ENCODE measurements at regions not wholly inside any gene's neighbourhood (a gene's known extent, or its start where the extent isn't known, plus 50 kb on each side); places are given as distances from the start of the nearest gene placed in this dataset.

- TF ChIP-seq, protein P1, sequence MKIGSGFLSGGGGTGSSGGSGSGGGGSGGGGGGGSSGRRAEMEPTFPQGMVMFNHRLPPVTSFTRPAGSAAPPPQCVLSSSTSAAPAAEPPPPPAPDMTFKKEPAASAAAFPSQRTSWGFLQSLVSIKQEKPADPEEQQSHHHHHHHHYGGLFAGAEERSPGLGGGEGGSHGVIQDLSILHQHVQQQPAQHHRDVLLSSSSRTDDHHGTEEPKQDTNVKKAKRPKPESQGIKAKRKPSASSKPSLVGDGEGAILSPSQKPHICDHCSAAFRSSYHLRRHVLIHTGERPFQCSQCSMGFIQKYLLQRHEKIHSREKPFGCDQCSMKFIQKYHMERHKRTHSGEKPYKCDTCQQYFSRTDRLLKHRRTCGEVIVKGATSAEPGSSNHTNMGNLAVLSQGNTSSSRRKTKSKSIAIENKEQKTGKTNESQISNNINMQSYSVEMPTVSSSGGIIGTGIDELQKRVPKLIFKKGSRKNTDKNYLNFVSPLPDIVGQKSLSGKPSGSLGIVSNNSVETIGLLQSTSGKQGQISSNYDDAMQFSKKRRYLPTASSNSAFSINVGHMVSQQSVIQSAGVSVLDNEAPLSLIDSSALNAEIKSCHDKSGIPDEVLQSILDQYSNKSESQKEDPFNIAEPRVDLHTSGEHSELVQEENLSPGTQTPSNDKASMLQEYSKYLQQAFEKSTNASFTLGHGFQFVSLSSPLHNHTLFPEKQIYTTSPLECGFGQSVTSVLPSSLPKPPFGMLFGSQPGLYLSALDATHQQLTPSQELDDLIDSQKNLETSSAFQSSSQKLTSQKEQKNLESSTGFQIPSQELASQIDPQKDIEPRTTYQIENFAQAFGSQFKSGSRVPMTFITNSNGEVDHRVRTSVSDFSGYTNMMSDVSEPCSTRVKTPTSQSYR (CRISPR knock-in tag; IDR thresholded peaks at IDR 0.05) = no peak
Measured at GRCh38 chr9:118975736-118976135, 393.5 kb downstream of the BRINP1 start (continued).

- ATAC-seq (no peak), DNase-seq (ENCODE audit: low spot score) (no peak)
- ChIA-PET POLR2A (no interaction called here), CTCF (no interaction called here)
- Mint-ChIP-seq H3K27me3 (ENCODE audit: low read depth) (no peaks in the 10 kb centered on the region), H3K4me1 (peaks cover 9% of the 10 kb centered on the region), H3K36me3 (no peaks in the 10 kb centered on the region), H3K27ac (no peak overlapping the region), H3K9me3 (no peaks in the 10 kb centered on the region), H3K4me3 (no peak overlapping the region)
- TF ChIP-seq TEAD4 (CRISPR knock-in tag; IDR thresholded peaks at IDR 0.05) (no peak), AR (CRISPR knock-in tag; IDR thresholded peaks at IDR 0.05) (no peak)
- TF ChIP-seq, protein P2, sequence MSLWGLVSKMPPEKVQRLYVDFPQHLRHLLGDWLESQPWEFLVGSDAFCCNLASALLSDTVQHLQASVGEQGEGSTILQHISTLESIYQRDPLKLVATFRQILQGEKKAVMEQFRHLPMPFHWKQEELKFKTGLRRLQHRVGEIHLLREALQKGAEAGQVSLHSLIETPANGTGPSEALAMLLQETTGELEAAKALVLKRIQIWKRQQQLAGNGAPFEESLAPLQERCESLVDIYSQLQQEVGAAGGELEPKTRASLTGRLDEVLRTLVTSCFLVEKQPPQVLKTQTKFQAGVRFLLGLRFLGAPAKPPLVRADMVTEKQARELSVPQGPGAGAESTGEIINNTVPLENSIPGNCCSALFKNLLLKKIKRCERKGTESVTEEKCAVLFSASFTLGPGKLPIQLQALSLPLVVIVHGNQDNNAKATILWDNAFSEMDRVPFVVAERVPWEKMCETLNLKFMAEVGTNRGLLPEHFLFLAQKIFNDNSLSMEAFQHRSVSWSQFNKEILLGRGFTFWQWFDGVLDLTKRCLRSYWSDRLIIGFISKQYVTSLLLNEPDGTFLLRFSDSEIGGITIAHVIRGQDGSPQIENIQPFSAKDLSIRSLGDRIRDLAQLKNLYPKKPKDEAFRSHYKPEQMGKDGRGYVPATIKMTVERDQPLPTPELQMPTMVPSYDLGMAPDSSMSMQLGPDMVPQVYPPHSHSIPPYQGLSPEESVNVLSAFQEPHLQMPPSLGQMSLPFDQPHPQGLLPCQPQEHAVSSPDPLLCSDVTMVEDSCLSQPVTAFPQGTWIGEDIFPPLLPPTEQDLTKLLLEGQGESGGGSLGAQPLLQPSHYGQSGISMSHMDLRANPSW (CRISPR knock-in tag; conservative IDR thresholded peaks at IDR 0.05; ENCODE audit: low read depth) = no peak
Measured at GRCh38 chr9:118976160-118976559, 393.1 kb downstream of the BRINP1 start.

DNA sequence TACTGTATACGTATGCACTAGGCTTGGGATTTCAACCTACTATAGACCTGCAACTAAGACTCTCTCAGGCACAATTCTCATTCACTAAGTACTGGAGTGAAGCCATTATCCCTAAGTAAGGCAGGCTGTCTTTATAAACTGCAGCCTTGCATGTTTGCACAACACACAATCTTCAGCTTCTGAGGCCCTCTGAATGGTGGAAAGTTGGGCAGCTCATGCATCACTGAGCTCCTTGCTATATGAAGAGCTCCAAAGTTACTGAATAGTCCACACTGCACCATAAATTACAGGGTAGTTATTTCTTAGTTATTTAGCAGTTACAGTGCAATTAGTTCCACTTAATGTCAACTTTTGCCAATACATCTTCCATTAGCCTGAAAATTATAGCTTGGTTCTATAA, 384.6 kb downstream of the BRINP1 start:
- Mint-ChIP-seq H3K36me3 (no peaks in the 10 kb centered on the region), H3K9me3 (no peaks in the 10 kb centered on the region), H3K4me3 (no peak overlapping the region), H3K27me3 (ENCODE audit: low read depth) (no peaks in the 10 kb centered on the region), H3K4me1 (peaks cover 21% of the 10 kb centered on the region), H3K27ac (no peak overlapping the region)
- ATAC-seq (no peak), DNase-seq (ENCODE audit: low spot score) (no peak)
- ChIA-PET CTCF (no interaction called here), POLR2A (no interaction called here)
- TF ChIP-seq GTF2I (CRISPR knock-in tag; conservative IDR thresholded peaks at IDR 0.05) (no peak), ELF4 (CRISPR knock-in tag; IDR thresholded peaks at IDR 0.05; ENCODE audit: low read depth) (no peak)

DNA sequence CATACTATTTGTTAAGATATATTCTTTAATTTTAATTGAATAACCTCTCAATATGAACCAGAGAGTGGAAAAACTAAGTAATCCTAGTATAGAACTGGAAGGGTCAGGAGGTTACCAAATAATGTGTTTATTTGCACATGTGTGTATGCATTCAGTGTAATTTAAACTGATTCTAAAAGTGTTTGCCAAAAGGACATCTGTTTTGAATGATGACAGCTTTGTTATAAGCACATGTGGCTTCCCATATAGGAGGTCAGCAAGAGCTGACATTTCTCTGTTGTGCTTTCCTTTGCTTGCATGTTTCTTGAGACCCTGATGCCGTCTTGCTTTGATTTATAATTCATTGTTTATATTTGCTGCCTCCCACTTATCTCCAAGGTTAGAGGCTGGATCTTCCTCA, 383.4 kb downstream of the BRINP1 start:
- TF ChIP-seq, protein P1 (CRISPR knock-in tag; IDR thresholded peaks at IDR 0.05) = no peak
- TF ChIP-seq TEAD1 (CRISPR knock-in tag; IDR thresholded peaks at IDR 0.05) (no peak), NFATC4 (CRISPR knock-in tag; IDR thresholded peaks at IDR 0.05) (no peak), MYBL2 (CRISPR knock-in tag; IDR thresholded peaks at IDR 0.05) (no peak), ZNF532 (CRISPR knock-in tag; IDR thresholded peaks at IDR 0.05; ENCODE audit: borderline replicate concordance) (no peak), CREB1 (CRISPR knock-in tag; IDR thresholded peaks at IDR 0.05) (no peak)
- no peak overlapping the region for H3K4me3 Mint-ChIP-seq
- peaks cover 17% of the 10 kb centered on the region for H3K4me1 Mint-ChIP-seq
- H3K9me3 Mint-ChIP-seq = no peaks in the 10 kb centered on the region
- DNase-seq (ENCODE audit: low spot score) = no peak
- no peak for ATAC-seq
- POLR2A ChIA-PET = no interaction called here
- CTCF ChIA-PET = no interaction called here
- no peaks in the 10 kb centered on the region for H3K36me3 Mint-ChIP-seq
- H3K27ac Mint-ChIP-seq = no peak overlapping the region
- no peaks in the 10 kb centered on the region; the same call in 1 of the 2 replicates for H3K27me3 Mint-ChIP-seq (ENCODE audit: low read depth)

Measured in WTC11 (cell line).